ENCODE measurements at regions not wholly inside any gene's neighbourhood (a gene's known extent, or its start where the extent isn't known, plus 50 kb on each side); places are given as distances from the start of the nearest gene placed in this dataset.

- TF ChIP-seq HNF4G (IDR thresholded peaks at IDR 0.05) (no peak), NR2F2 (IDR thresholded peaks at IDR 0.05) (no peak), GABPA (IDR thresholded peaks at IDR 0.05 in 1 of 2, conservative IDR thresholded peaks at IDR 0.05 in 1 of 2) (no peak), JUND (IDR thresholded peaks at IDR 0.05) (no peak), YY1 (IDR thresholded peaks at IDR 0.05) (no peak), ZBTB33 (IDR thresholded peaks at IDR 0.05) (no peak), EGR1 (IDR thresholded peaks at IDR 0.05; ENCODE audit: low read depth in 2 of 2) (no peak), ATF3 (IDR thresholded peaks at IDR 0.05) (no peak), CTCF (IDR thresholded peaks at IDR 0.05; ENCODE audit: low read depth, low read length, missing input control) (no peak), SP1 (IDR thresholded peaks at IDR 0.05) (no peak), MAX (IDR thresholded peaks at IDR 0.05) (no peak), REST (IDR thresholded peaks at IDR 0.05) (no peak), FOXA2 (IDR thresholded peaks at IDR 0.05) (no peak)
- no peak overlapping the region for H3K4me3 ChIP-seq (ENCODE audit: low read depth in 1 of 3, low read length in 3 of 3)
- H3K36me3 ChIP-seq (ENCODE audit: control insufficient read depth in 4 of 4, insufficient read depth in 3 of 4, low read depth in 1 of 4, low read length in 3 of 4), result no peaks in the 10 kb centered on the region
- H3K4me1 ChIP-seq (ENCODE audit: control insufficient read depth in 4 of 4, insufficient read depth in 4 of 4, low read length in 3 of 4), result no peaks in the 10 kb centered on the region
- H3K27ac ChIP-seq (ENCODE audit: low read depth in 1 of 2, low read length in 2 of 2), result no peak overlapping the region
- 93% methylated on average over 4 of the region's 4 CpGs for WGBS
- H3K9me3 ChIP-seq (ENCODE audit: control insufficient read depth in 4 of 4, low read length in 3 of 4), result no peaks in the 10 kb centered on the region
- H3K9ac ChIP-seq (ENCODE audit: low read depth in 1 of 2, low read length in 2 of 2), result no peak overlapping the region
- no peaks in the 10 kb centered on the region for H3K27me3 ChIP-seq (ENCODE audit: control insufficient read depth in 4 of 4, insufficient read depth in 4 of 4, low read length in 3 of 4)
- DNase-seq (ENCODE audit: low spot score), result no peak
Measured at GRCh38 chr7:45977256-45977780, 56.2 kb upstream of the IGFBP3 start.

- H3K36me3 ChIP-seq (ENCODE audit: control insufficient read depth in 4 of 4, insufficient read depth in 3 of 4, low read depth in 1 of 4, low read length in 3 of 4), result no peaks in the 10 kb centered on the region
- no peaks in the 10 kb centered on the region for H3K4me1 ChIP-seq (ENCODE audit: control insufficient read depth in 4 of 4, insufficient read depth in 4 of 4, low read length in 3 of 4)
- H3K9ac ChIP-seq (ENCODE audit: low read depth in 1 of 2, low read length in 2 of 2), result no peak overlapping the region
- WGBS, result 85% methylated on average over 3 of the region's 3 CpGs
- H3K9me3 ChIP-seq (ENCODE audit: control insufficient read depth in 4 of 4, low read length in 3 of 4), result no peaks in the 10 kb centered on the region
- H3K27me3 ChIP-seq (ENCODE audit: control insufficient read depth in 4 of 4, insufficient read depth in 4 of 4, low read length in 3 of 4), result no peaks in the 10 kb centered on the region
- DNase-seq (ENCODE audit: low spot score), result peak; percentile 21
- H3K27ac ChIP-seq (ENCODE audit: low read depth in 1 of 2, low read length in 2 of 2), result no peak overlapping the region
- H3K4me3 ChIP-seq (ENCODE audit: low read depth in 1 of 3, low read length in 3 of 3), result no peak overlapping the region
- TF ChIP-seq EGR1 (IDR thresholded peaks at IDR 0.05; ENCODE audit: low read depth in 2 of 2) (no peak), HNF4A (conservative IDR thresholded peaks at IDR 0.05) (no peak), ATF3 (IDR thresholded peaks at IDR 0.05) (no peak), FOXA1 (IDR thresholded peaks at IDR 0.05) (no peak), CTCF (IDR thresholded peaks at IDR 0.05; ENCODE audit: low read depth, low read length, missing input control) (no peak), FOXA2 (IDR thresholded peaks at IDR 0.05) (no peak), TAF1 (conservative IDR thresholded peaks at IDR 0.05) (no peak), JUND (IDR thresholded peaks at IDR 0.05) (no peak), RXRA (IDR thresholded peaks at IDR 0.05) (no peak), ZBTB33 (IDR thresholded peaks at IDR 0.05) (no peak), SP1 (IDR thresholded peaks at IDR 0.05) (no peak)
Measured at GRCh38 chr7:45976485-45976856, 55.4 kb upstream of the IGFBP3 start.

All from liver (tissue), 8 donors.